Neuronal stem cell (in vitro differentiated cells): ENCODE measurements at regions not wholly inside any gene's neighbourhood (a gene's known extent, or its start where the extent isn't known, plus 50 kb on each side); places are given as distances from the start of the nearest gene placed in this dataset.
"Not testable (repeated sequence)": the region's sequence is repeated elsewhere in the genome, so short reads cannot be mapped to it uniquely, and the experiment has no call there.

Experiments used
- DNase-seq: peaks from one replicate; pipeline ENCODE4 v3.0.0-alpha.2; 2013; ENCODE audit warnings: low spot score
- H2AFZ ChIP-seq: one replicate; pipeline ENCODE4 v1.6.1; 2013; ENCODE audit warnings: mild to moderate bottlenecking, low read length, inconsistent platforms
- H2AK5ac ChIP-seq: 2 replicates; pipeline ENCODE4 v1.6.1; 2013; ENCODE audit warnings: low read depth, mild to moderate bottlenecking, inconsistent platforms, low read length, moderate library complexity, mixed read lengths
- H2BK120ac ChIP-seq: 2 replicates; pipeline ENCODE4 v1.6.1; 2013; ENCODE audit warnings: low read depth, mild to moderate bottlenecking, inconsistent platforms, low read length, moderate library complexity, mixed read lengths
- H2BK12ac ChIP-seq: one replicate; pipeline ENCODE4 v1.6.1; 2013; ENCODE audit warnings: low read length, inconsistent platforms
- H2BK15ac ChIP-seq: 2 replicates; pipeline ENCODE4 v1.6.1; 2013; ENCODE audit warnings: mild to moderate bottlenecking, low read length, inconsistent platforms, mixed read lengths
- H2BK5ac ChIP-seq: one replicate; pipeline ENCODE4 v1.6.1; 2013; ENCODE audit warnings: inconsistent platforms, mild to moderate bottlenecking, low read length, moderate library complexity
- H3K14ac ChIP-seq: one replicate; pipeline ENCODE4 v1.6.1; 2013; ENCODE audit warnings: low read length, inconsistent platforms
- H3K18ac ChIP-seq: 2 replicates; pipeline ENCODE4 v1.6.1; 2013; ENCODE audit warnings: low read length, inconsistent platforms
- H3K23ac ChIP-seq: 2 replicates; pipeline ENCODE4 v1.6.1; 2013; ENCODE audit warnings: low read depth, mild to moderate bottlenecking, mixed read lengths, low read length, inconsistent platforms; ENCODE audit not compliant: poor library complexity
- H3K27ac ChIP-seq: replicated peaks from 3 replicates; pipeline ENCODE4 v1.5.1; 2013; ENCODE audit warnings: low read length, inconsistent platforms
- H3K27me3 ChIP-seq, 3 experiments: 2 replicates each; pipeline ENCODE4 v1.6.1; 2013; ENCODE audit warnings: low read length in 3 of 3, mild to moderate bottlenecking in 2 of 3, inconsistent platforms in 1 of 3, low read depth in 1 of 3, mixed read lengths in 1 of 3, moderate library complexity in 1 of 3; ENCODE audit not compliant: control insufficient read depth in 3 of 3, insufficient read depth in 3 of 3
- H3K36me3 ChIP-seq, 2 donors: replicated peaks in 1 of 2; 2 replicates each; pipeline ENCODE4 v1.6.1; 2013; ENCODE audit warnings: low read length in 2 of 2; ENCODE audit not compliant: control insufficient read depth in 2 of 2, insufficient read depth in 2 of 2
- H3K4ac ChIP-seq: 2 replicates; pipeline ENCODE4 v1.6.1; 2013; ENCODE audit warnings: inconsistent platforms, mild to moderate bottlenecking, low read length, moderate library complexity
- H3K4me1 ChIP-seq, 2 donors: 1 replicate in 1 of 2; 2 replicates in 1 of 2; pipeline ENCODE4 v1.6.1; 2013; ENCODE audit warnings: low read length in 2 of 2, low read depth in 1 of 2; ENCODE audit not compliant: control insufficient read depth in 2 of 2, insufficient read depth in 1 of 2
- H3K4me2 ChIP-seq: one replicate; pipeline ENCODE4 v1.6.1; 2013; ENCODE audit warnings: mild to moderate bottlenecking, low read length, inconsistent platforms; ENCODE audit not compliant: insufficient read depth, poor library complexity, severe bottlenecking
- H3K4me3 ChIP-seq, 2 donors: 2 replicates each; pipeline ENCODE4 v1.5.1; 2013; ENCODE audit warnings: low read length in 2 of 2, mild to moderate bottlenecking in 2 of 2, inconsistent platforms in 1 of 2, moderate library complexity in 1 of 2
- H3K79me1 ChIP-seq: one replicate; pipeline ENCODE4 v1.6.1; 2013; ENCODE audit warnings: low read depth, mild to moderate bottlenecking, inconsistent platforms, low read length, moderate library complexity
- H3K9ac ChIP-seq: one replicate; pipeline ENCODE4 v1.6.1; 2013; ENCODE audit warnings: mild to moderate bottlenecking, low read depth, low read length, inconsistent platforms; ENCODE audit not compliant: poor library complexity
- H3K9me3 ChIP-seq, 2 donors: replicated peaks in 1 of 2; 2 replicates each; pipeline versions ENCODE3 to v1.6.1; 2013; ENCODE audit warnings: low read length in 2 of 2, mild to moderate bottlenecking in 2 of 2, inconsistent platforms in 1 of 2, low read depth in 1 of 2, mixed read lengths in 1 of 2, moderate library complexity in 1 of 2; ENCODE audit not compliant: control insufficient read depth in 2 of 2, insufficient read depth in 1 of 2
- H4K8ac ChIP-seq: one replicate; pipeline ENCODE4 v1.6.1; 2013; ENCODE audit warnings: low read depth, mild to moderate bottlenecking, inconsistent platforms, low read length, moderate library complexity
- H4K91ac ChIP-seq: one replicate; pipeline ENCODE4 v1.6.1; 2013; ENCODE audit warnings: low read length, low read depth, mild to moderate bottlenecking, inconsistent platforms; ENCODE audit not compliant: poor library complexity
- WGBS, 2 donors: extraction: QIAGEN DNeasy Blood & Tissue Kit; methylation state at CpG; one replicate each; pipeline ENCODE4 v1.1.7; 2013; ENCODE audit warnings: missing lambda C conversion rate in 2 of 2, mixed read lengths in 1 of 2; ENCODE audit not compliant: insufficient read length in 2 of 2, insufficient replicate concordance in 1 of 2; ENCODE audit errors: extremely low coverage in 2 of 2; 5-methylcytosine and 5-hydroxymethylcytosine counted together

DNA sequence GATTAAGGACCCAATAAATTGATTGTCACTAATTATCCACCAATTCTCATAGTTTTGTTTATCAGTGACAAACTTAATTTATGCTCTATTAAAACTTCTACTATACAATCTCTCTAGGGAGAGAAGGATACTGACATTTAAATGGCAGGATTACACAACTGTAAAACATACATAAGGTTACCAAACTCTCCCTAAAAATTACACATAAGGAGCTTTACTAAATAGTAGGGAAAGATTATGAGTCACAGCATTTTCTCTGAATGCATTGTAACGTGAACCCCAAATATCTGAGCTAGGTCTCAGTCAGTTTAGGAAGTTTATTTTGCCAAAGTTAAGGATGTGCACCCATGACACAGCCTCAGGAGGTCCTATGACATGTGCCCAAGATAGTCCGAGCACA is 2140.6 kb downstream of the NCAM2 start:
- H3K4me1 ChIP-seq = no peaks in the 10 kb centered on the region

DNA sequence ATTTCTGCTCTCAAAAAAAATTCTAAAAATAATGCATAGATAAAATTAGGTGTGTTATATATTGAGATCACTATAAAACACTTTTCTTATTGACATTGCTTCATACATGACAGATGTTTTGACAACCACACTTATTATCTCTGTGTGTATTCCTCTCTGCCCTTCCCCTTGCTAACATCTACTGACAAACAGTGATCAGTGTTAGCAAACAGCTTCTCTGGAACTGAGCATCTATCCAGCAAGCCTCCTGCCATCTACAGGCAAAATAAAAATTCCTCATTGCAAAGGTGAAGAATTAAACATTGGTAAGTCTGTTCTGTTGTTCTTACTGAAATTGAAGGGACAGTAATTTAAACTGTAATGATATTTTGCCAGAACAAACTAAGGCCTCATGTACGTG is 2153.9 kb downstream of the NCAM2 start:
- no peak overlapping the region for H3K4me3 ChIP-seq
- H3K4me2 ChIP-seq = no peak overlapping the region
- H3K27ac ChIP-seq = no peak overlapping the region
- no peak overlapping the region for H3K4ac ChIP-seq
- H3K27me3 ChIP-seq = no peaks in the 10 kb centered on the region
- no peak overlapping the region for H4K91ac ChIP-seq
- no peak overlapping the region for H3K18ac ChIP-seq
- no peaks in the 10 kb centered on the region for H3K9me3 ChIP-seq
- no peaks in the 10 kb centered on the region for H3K79me1 ChIP-seq
- H2BK5ac ChIP-seq = no peak overlapping the region
- no peak overlapping the region for H2AFZ ChIP-seq
- H4K8ac ChIP-seq = no peak overlapping the region
- no CpG with 5 or more reads among the region's 1 CpG for WGBS, 2 donors
- no peak overlapping the region for H3K23ac ChIP-seq
- no peak overlapping the region for H3K9ac ChIP-seq
- H2BK15ac ChIP-seq = no peak overlapping the region
- no peak overlapping the region for H2AK5ac ChIP-seq
- no peak overlapping the region for H2BK12ac ChIP-seq
- H2BK120ac ChIP-seq = no peak overlapping the region
- H3K4me1 ChIP-seq = no peaks in the 10 kb centered on the region
- no peak overlapping the region for H3K14ac ChIP-seq
- no peaks in the 10 kb centered on the region for H3K36me3 ChIP-seq
- no peak for DNase-seq

More for the DNA sequence above, 2140.6 kb downstream of the NCAM2 start:
- Histone ChIP-seq H2BK12ac (no peak overlapping the region), H3K18ac (no peak overlapping the region), H4K8ac (no peak overlapping the region), H3K36me3 (no peaks in the 10 kb centered on the region), H4K91ac (no peak overlapping the region), H2AK5ac (no peak overlapping the region), H3K4me3 (no peak overlapping the region), H3K9me3 (peaks cover 0 to 3% of the 10 kb centered on the region in 2 donors), H3K4ac (no peak overlapping the region), H3K23ac (no peak overlapping the region), H3K79me1 (no peaks in the 10 kb centered on the region), H2BK15ac (no peak overlapping the region), H3K9ac (no peak overlapping the region), H3K27me3 (no peaks in the 10 kb centered on the region), H3K27ac (no peak overlapping the region), H3K4me2 (no peak overlapping the region), H2BK120ac (no peak overlapping the region), H2AFZ (no peak overlapping the region), H2BK5ac (no peak overlapping the region), H3K14ac (no peak overlapping the region)
- WGBS, 2 donors = no CpG with 5 or more reads among the region's 2 CpGs
- DNase-seq = no peak

DNA sequence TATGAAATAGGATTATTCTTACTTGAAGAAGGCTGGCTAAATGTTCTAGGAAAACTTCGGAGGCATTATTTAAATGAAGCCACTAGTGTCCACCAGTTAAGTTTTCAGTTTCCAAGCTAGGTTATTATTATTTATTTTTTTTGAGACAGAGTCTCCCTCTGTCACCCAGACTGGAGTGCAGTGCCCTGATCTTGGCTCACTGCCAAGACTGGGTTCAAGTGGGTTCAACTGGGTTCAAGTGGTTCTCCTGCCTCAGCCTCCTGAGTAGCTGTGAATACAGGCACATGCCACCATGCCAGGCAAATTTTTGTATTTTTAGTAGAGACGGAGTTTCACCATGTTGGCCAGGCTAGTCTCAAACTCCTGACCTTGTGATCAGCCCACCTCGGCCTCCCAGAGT is 2155.6 kb downstream of the NCAM2 start:
- DNase-seq, H2BK5ac ChIP-seq, H3K4me1 ChIP-seq, H2AK5ac ChIP-seq, H2BK15ac ChIP-seq, H3K14ac ChIP-seq, H2BK12ac ChIP-seq, H3K23ac ChIP-seq, H3K18ac ChIP-seq, H3K27me3 ChIP-seq, H3K4me2 ChIP-seq, H3K9me3 ChIP-seq, H4K91ac ChIP-seq, H4K8ac ChIP-seq, H2AFZ ChIP-seq, H3K9ac ChIP-seq, H3K4me3 ChIP-seq, H3K36me3 ChIP-seq, H3K79me1 ChIP-seq, H2BK120ac ChIP-seq, H3K27ac ChIP-seq, H3K4ac ChIP-seq: not testable (repeated sequence)
- WGBS, 2 donors = no CpG with 5 or more reads among the region's 3 CpGs

DNA sequence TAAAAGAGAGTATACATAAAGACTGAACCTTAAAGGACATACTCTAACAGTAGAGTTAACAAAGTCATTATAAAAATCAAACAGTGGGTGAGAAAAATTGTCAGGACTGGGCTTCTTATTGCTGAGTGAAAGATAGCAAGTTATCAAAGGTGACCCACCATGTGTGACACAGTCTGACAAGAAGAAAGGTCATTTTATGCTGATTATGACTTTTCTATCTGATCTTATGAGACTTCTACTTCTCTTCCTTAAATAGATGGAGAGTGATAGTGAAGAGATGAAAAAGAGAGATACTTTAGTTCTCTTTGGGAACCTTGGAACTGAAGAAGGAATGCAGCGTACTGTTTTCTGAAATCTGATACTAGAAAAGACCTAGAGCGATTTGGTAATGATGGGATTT is 2157.1 kb downstream of the NCAM2 start:
- no peaks in the 10 kb centered on the region for H3K79me1 ChIP-seq
- no peak overlapping the region for H4K8ac ChIP-seq
- H3K27ac ChIP-seq = no peak overlapping the region
- no CpG with 5 or more reads among the region's 2 CpGs for WGBS, 2 donors
- no peak overlapping the region for H2AK5ac ChIP-seq
- H3K9me3 ChIP-seq = no peaks in the 10 kb centered on the region
- no peak overlapping the region for H4K91ac ChIP-seq
- no peak overlapping the region for H3K4ac ChIP-seq
- H3K14ac ChIP-seq = no peak overlapping the region
- H3K36me3 ChIP-seq = no peaks in the 10 kb centered on the region
- H3K4me3 ChIP-seq = no peak overlapping the region
- H2BK12ac ChIP-seq = no peak overlapping the region
- no peak overlapping the region for H2BK15ac ChIP-seq
- DNase-seq = no peak
- no peak overlapping the region for H2BK120ac ChIP-seq
- no peak overlapping the region for H3K18ac ChIP-seq
- no peaks in the 10 kb centered on the region for H3K4me1 ChIP-seq
- H3K4me2 ChIP-seq = no peak overlapping the region
- no peaks in the 10 kb centered on the region for H3K27me3 ChIP-seq
- no peak overlapping the region for H2AFZ ChIP-seq
- no peak overlapping the region for H2BK5ac ChIP-seq
- no peak overlapping the region for H3K23ac ChIP-seq
- H3K9ac ChIP-seq = no peak overlapping the region
